WTC11 (cell line): ENCODE measurements at regions not wholly inside any gene's neighbourhood (a gene's known extent, or its start where the extent isn't known, plus 50 kb on each side); places are given as distances from the start of the nearest gene placed in this dataset.

ENCODE experiments used
- CREB1 ChIP-seq: sonication (generic); formaldehyde crosslinking; IDR thresholded peaks from 2 replicates; pipeline ENCODE4 v1.8.0; 2023; ENCODE audit warnings: mild to moderate bottlenecking, missing genetic modification reagents
- ESRRA ChIP-seq: sonication (generic); formaldehyde crosslinking; IDR thresholded peaks from 2 replicates; pipeline ENCODE4 v1.8.1; 2022; ENCODE audit warnings: mild to moderate bottlenecking, missing genetic modification reagents, borderline replicate concordance
- NFYB ChIP-seq: sonication (generic); formaldehyde crosslinking; conservative IDR thresholded peaks from 2 replicates; pipeline ENCODE4 v1.8.0; 2022; ENCODE audit warnings: low read depth, missing genetic modification reagents
- PRDM15 ChIP-seq: sonication (generic); formaldehyde crosslinking; IDR thresholded peaks from 2 replicates; pipeline ENCODE4 v1.8.0; 2022; ENCODE audit warnings: missing genetic modification reagents
- SMAD3 ChIP-seq: sonication (generic); formaldehyde crosslinking; IDR thresholded peaks from 2 replicates; pipeline ENCODE4 v1.8.0; 2022; ENCODE audit warnings: missing genetic modification reagents, mild to moderate bottlenecking, borderline replicate concordance
- ZNF263 ChIP-seq: sonication (generic); formaldehyde crosslinking; IDR thresholded peaks from 2 replicates; pipeline ENCODE4 v1.8.1; 2022; ENCODE audit warnings: low read depth, mild to moderate bottlenecking, moderate library complexity, missing genetic modification reagents
- TF ChIP-seq, protein P1 (sequence below): fragments of 200-600 bp; IDR thresholded peaks from 2 replicates; pipeline ENCODE4 v1.8.0; 2022; ENCODE audit warnings: antibody characterized with exemption
- TF ChIP-seq, protein P2 (sequence below): sonication (generic); formaldehyde crosslinking; IDR thresholded peaks from 2 replicates; pipeline ENCODE4 v1.8.0; 2022; ENCODE audit warnings: mild to moderate bottlenecking, missing genetic modification reagents

GRCh38 chr6:156194981-156195380, 582.2 kb upstream of the ARID1B start:
- TF ChIP-seq, protein P1, sequence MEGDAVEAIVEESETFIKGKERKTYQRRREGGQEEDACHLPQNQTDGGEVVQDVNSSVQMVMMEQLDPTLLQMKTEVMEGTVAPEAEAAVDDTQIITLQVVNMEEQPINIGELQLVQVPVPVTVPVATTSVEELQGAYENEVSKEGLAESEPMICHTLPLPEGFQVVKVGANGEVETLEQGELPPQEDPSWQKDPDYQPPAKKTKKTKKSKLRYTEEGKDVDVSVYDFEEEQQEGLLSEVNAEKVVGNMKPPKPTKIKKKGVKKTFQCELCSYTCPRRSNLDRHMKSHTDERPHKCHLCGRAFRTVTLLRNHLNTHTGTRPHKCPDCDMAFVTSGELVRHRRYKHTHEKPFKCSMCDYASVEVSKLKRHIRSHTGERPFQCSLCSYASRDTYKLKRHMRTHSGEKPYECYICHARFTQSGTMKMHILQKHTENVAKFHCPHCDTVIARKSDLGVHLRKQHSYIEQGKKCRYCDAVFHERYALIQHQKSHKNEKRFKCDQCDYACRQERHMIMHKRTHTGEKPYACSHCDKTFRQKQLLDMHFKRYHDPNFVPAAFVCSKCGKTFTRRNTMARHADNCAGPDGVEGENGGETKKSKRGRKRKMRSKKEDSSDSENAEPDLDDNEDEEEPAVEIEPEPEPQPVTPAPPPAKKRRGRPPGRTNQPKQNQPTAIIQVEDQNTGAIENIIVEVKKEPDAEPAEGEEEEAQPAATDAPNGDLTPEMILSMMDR, result no peak
- TF ChIP-seq ESRRA (CRISPR knock-in tag) (no peak), SMAD3 (CRISPR knock-in tag) (no peak), CREB1 (CRISPR knock-in tag) (no peak), NFYB (no peak), PRDM15 (CRISPR knock-in tag) (no peak), ZNF263 (CRISPR knock-in tag) (no peak)
- TF ChIP-seq, protein P2, sequence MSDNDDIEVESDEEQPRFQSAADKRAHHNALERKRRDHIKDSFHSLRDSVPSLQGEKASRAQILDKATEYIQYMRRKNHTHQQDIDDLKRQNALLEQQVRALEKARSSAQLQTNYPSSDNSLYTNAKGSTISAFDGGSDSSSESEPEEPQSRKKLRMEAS (CRISPR knock-in tag), result no peak
